HCT116 (cell line): ENCODE measurements at regions not wholly inside any gene's neighbourhood (a gene's known extent, or its start where the extent isn't known, plus 50 kb on each side); places are given as distances from the start of the nearest gene placed in this dataset.
"Not testable (repeated sequence)": the region's sequence is repeated elsewhere in the genome, so short reads cannot be mapped to it uniquely, and the experiment has no call there.

Experiments used
- ATAC-seq: fragments of 200-7000 bp; cut with Tn5 transposase; 2 replicates; pipeline ENCODE4 v1.9.1; 2020; ENCODE audit warnings: mild to moderate bottlenecking, moderate library complexity
- BruUV-seq: library from RNA; stranded (reverse); fragments of 400-500 nt; replicated peaks from 2 replicates; lab custom pipeline; 2021; lab: Mats Ljungman, UMichigan
- CTCF ChIA-PET: fragments of 300-600 bp; sonication (Branson Sonifier 250); formaldehyde crosslinking; loops from one replicate; lab custom pipeline; 2021; ENCODE audit warnings: antibody characterized with exemption; lab: Charles Lee
- POLR2A ChIA-PET: fragments of 300-600, 350-600 bp; sonication (Branson Sonifier 250); formaldehyde crosslinking; loops from one replicate; lab custom pipeline; 2021; ENCODE audit warnings: antibody characterized with exemption; lab: Charles Lee
- RAD21 ChIA-PET, 2 experiments: fragments of 300-600 bp; sonication (Branson Sonifier 250); formaldehyde crosslinking; loops; one replicate each; lab custom pipeline; 2023; ENCODE audit warnings: low total read pairs in 2 of 2; ENCODE audit not compliant: uncharacterized antibody in 2 of 2, unreplicated experiment in 2 of 2, low non-redundant PET in 1 of 2; lab: Charles Lee
- DNase-seq: peaks from one replicate; pipeline ENCODE4 v3.0.0-alpha.2; 2010; ENCODE audit warnings: low read depth, low spot score
- H2AFZ ChIP-seq: fragments of 200-600 bp; shearing (Covaris generic), sonication (generic); 2 replicates; pipeline ENCODE4 v1.6.1; 2017; ENCODE audit warnings: low read depth, mixed run types, mixed read lengths, antibody characterized with exemption, low read length; ENCODE audit not compliant: poor library complexity, severe bottlenecking
- H3K27ac ChIP-seq: 2 replicates; pipeline ENCODE4 v1.5.1; 2012; ENCODE audit warnings: low read depth, low read length
- H3K27me3 ChIP-seq: fragments of 200-600 bp; sonication (generic); 2 replicates; pipeline ENCODE4 v1.6.1; 2016; ENCODE audit warnings: mixed run types, low read length, mixed read lengths; ENCODE audit not compliant: insufficient read depth
- H3K36me3 ChIP-seq, 2 experiments: fragments of 200-500 bp in 1 of 2; fragments of 200-600 bp in 1 of 2; sonication (Bioruptor generic) in 1 of 2; sonication (generic) in 1 of 2; 2 replicates each; pipeline versions ENCODE4 v1.5.1 to v1.6.1; 2014 to 2016; ENCODE audit warnings: low read length in 2 of 2, inconsistent platforms in 1 of 2, mixed read lengths in 1 of 2, mixed run types in 1 of 2; ENCODE audit not compliant: insufficient read depth in 2 of 2, control insufficient read depth in 1 of 2
- H3K4me1 ChIP-seq, 2 experiments: fragments of 200-600 bp in 1 of 2; sonication (generic) in 1 of 2; 2 replicates each; pipeline versions ENCODE4 v1.5.1 to v1.6.1; 2012 to 2017; ENCODE audit warnings: low read length in 2 of 2, inconsistent platforms in 1 of 2, mild to moderate bottlenecking in 1 of 2, mixed read lengths in 1 of 2, mixed run types in 1 of 2, moderate library complexity in 1 of 2; ENCODE audit not compliant: insufficient read depth in 2 of 2, control insufficient read depth in 1 of 2
- H3K4me2 ChIP-seq: fragments of 200-600 bp; sonication (generic); 2 replicates; pipeline ENCODE4 v1.6.1; 2017; ENCODE audit warnings: mixed run types, low read length, mixed read lengths
- H3K4me3 ChIP-seq, 2 experiments: fragments of 200-600 bp in 1 of 2; sonication (generic) in 1 of 2; replicated peaks in 1 of 2; 2 replicates each; pipeline ENCODE4 v1.5.1; 2011 to 2016; ENCODE audit warnings: low read length in 2 of 2, control low read depth in 1 of 2, low read depth in 1 of 2, mild to moderate bottlenecking in 1 of 2, mixed read lengths in 1 of 2, mixed run types in 1 of 2
- H3K79me2 ChIP-seq: fragments of 200-600 bp; sonication (generic); 2 replicates; pipeline ENCODE4 v1.6.1; 2017; ENCODE audit warnings: mild to moderate bottlenecking, mixed run types, low read length, moderate library complexity, mixed read lengths; ENCODE audit not compliant: insufficient read depth
- H3K9ac ChIP-seq: fragments of 200-600 bp; sonication (generic); 2 replicates; pipeline ENCODE4 v1.6.1; 2016; ENCODE audit warnings: low read length, mixed read lengths
- H3K9me2 ChIP-seq: fragments of 200-600 bp; sonication (generic), shearing (Covaris generic); 2 replicates; pipeline ENCODE4 v1.6.1; 2017; ENCODE audit warnings: mixed run types, mild to moderate bottlenecking, moderate library complexity; ENCODE audit not compliant: insufficient read depth
- H3K9me3 ChIP-seq, 2 experiments: fragments of 200-500 bp in 1 of 2; fragments of 200-600 bp in 1 of 2; sonication (Bioruptor generic) in 1 of 2; sonication (generic) in 1 of 2; 2 replicates each; pipeline ENCODE4 v1.6.1; 2014 to 2017; ENCODE audit warnings: low read length in 2 of 2, mixed read lengths in 2 of 2, inconsistent platforms in 1 of 2, low read depth in 1 of 2, mild to moderate bottlenecking in 1 of 2, mixed run types in 1 of 2, moderate library complexity in 1 of 2; ENCODE audit not compliant: control insufficient read depth in 1 of 2, insufficient read depth in 1 of 2
- H4K20me1 ChIP-seq: fragments of 200-600 bp; sonication (generic), shearing (Covaris generic); 2 replicates; pipeline ENCODE4 v1.6.1; 2017; ENCODE audit warnings: mixed run types, mild to moderate bottlenecking, moderate library complexity; ENCODE audit not compliant: insufficient read depth
- CBX3 ChIP-seq: IDR thresholded peaks from 2 replicates; pipeline ENCODE4 v1.6.1; 2012; ENCODE audit warnings: low read depth
- EZH2phosphoT487 ChIP-seq: fragments of 200-600 bp; IDR thresholded peaks from 2 replicates; pipeline ENCODE4 v1.6.1; 2018; ENCODE audit warnings: antibody characterized with exemption, borderline replicate concordance
- RAD21 ChIP-seq: IDR thresholded peaks from 2 replicates; pipeline ENCODE4 v1.6.1; 2012; ENCODE audit warnings: low read depth, mild to moderate bottlenecking
- SP1 ChIP-seq: IDR thresholded peaks from 2 replicates; pipeline ENCODE4 v1.6.1; 2012; ENCODE audit warnings: low read depth
- intact Hi-C: fragments of 100-400 bp; cut with micrococcal nuclease; formaldehyde crosslinking; loops from 2 replicates; pipeline ENCODE4 v1.10.0; 2022
- TF ChIP-seq, protein P1 (sequence below), 3 experiments: fragments of 200-600 bp in 1 of 3; sonication (generic) in 1 of 3; IDR thresholded peaks in 2 of 3; conservative IDR thresholded peaks in 1 of 3; 2 replicates each; pipeline ENCODE4 v1.5.1; 2012 to 2017; ENCODE audit warnings: low read depth in 2 of 3, low read length in 2 of 3, antibody characterized with exemption in 1 of 3, borderline replicate concordance in 1 of 3, control low read depth in 1 of 3, mild to moderate bottlenecking in 1 of 3, mixed read lengths in 1 of 3, mixed run types in 1 of 3, moderate library complexity in 1 of 3; ENCODE audit not compliant: insufficient read depth in 1 of 3

GRCh38 chr20:22732751-22733150 lies 148.4 kb upstream of the FOXA2 start:
- no peak overlapping the region for H3K4me2 ChIP-seq
- H2AFZ ChIP-seq: no peak overlapping the region
- TF ChIP-seq EZH2phosphoT487 (no peak), SP1 (no peak), RAD21 (no peak), CBX3 (no peak)
- TF ChIP-seq, protein P1, sequence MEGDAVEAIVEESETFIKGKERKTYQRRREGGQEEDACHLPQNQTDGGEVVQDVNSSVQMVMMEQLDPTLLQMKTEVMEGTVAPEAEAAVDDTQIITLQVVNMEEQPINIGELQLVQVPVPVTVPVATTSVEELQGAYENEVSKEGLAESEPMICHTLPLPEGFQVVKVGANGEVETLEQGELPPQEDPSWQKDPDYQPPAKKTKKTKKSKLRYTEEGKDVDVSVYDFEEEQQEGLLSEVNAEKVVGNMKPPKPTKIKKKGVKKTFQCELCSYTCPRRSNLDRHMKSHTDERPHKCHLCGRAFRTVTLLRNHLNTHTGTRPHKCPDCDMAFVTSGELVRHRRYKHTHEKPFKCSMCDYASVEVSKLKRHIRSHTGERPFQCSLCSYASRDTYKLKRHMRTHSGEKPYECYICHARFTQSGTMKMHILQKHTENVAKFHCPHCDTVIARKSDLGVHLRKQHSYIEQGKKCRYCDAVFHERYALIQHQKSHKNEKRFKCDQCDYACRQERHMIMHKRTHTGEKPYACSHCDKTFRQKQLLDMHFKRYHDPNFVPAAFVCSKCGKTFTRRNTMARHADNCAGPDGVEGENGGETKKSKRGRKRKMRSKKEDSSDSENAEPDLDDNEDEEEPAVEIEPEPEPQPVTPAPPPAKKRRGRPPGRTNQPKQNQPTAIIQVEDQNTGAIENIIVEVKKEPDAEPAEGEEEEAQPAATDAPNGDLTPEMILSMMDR (IDR thresholded peaks at IDR 0.05 in 2 of 3, conservative IDR thresholded peaks at IDR 0.05 in 1 of 3; ENCODE audit: borderline replicate concordance in 1 of 3, insufficient read depth in 1 of 3, low read depth in 2 of 3, low read length in 2 of 3): 0 out of 6 replicates have a peak, but pooled peaks of 1 of the 3 experiments have one; percentile 3
- intact Hi-C loops: no loop called here
- no peaks in the 10 kb centered on the region for H3K9me3 ChIP-seq
- no TSS peak for BruUV-seq
- ATAC-seq (no peak), DNase-seq (no peak)
- H4K20me1 ChIP-seq: no peaks in the 10 kb centered on the region
- H3K9me2 ChIP-seq: no peaks in the 10 kb centered on the region
- no peak overlapping the region for H3K9ac ChIP-seq
- no peaks in the 10 kb centered on the region for H3K79me2 ChIP-seq
- no peak overlapping the region for H3K27ac ChIP-seq
- H3K4me1 ChIP-seq: peaks cover 0 to 12% of the 10 kb centered on the region in 2 experiments; a peak in 1 of 4 replicates
- H3K27me3 ChIP-seq: no peaks in the 10 kb centered on the region
- no peaks in the 10 kb centered on the region for H3K36me3 ChIP-seq
- POLR2A ChIA-PET: no interaction called here
- CTCF ChIA-PET: interaction anchor here (1.1 to 2.8 kb wide), 3 partner anchors 15 to 242 kb away, joined by 3 to 5 read pairs (median 3); no protein-coding TSS in a partner anchor
- RAD21 ChIA-PET: no interaction called here
- H3K4me3 ChIP-seq: no peak overlapping the region

DNA sequence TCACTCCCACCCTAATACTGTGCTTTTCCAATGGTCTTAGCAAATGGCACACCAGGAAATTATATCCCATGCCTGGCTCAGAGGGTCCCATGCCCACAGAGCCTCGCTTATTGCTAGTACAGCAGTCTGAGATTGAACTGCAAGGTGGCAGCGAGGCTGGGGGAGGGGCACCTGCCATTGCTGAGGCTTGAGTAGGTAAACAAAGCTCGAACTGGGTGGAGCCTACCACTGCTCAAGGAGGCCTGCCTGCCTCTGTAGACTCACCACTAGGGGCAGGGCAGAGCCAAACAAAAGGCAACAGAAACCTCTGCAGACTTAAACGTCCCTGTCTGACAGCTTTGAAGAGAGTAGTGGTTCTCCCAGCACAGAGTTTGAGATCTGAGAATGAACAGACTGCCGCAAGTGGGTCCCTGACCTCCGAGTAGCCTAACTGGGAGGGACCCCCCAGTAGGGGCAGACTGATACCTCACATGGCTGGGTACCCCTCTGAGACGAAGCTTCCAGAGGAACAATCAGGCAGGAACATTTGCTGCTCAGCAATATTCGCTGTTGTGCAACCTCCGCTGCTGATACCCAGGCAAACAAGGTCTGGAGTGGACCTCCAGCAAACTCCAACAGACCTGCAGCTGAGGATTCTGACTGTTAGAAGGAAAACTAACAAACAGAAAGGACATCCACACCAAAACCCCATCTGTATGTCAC lies 150.7 kb upstream of the FOXA2 start:
- H3K4me2 ChIP-seq, H2AFZ ChIP-seq, H3K36me3 ChIP-seq, H4K20me1 ChIP-seq, H3K9me2 ChIP-seq, H3K79me2 ChIP-seq, RAD21 ChIA-PET, H3K27ac ChIP-seq, POLR2A ChIA-PET, H3K9ac ChIP-seq, H3K4me3 ChIP-seq, H3K4me1 ChIP-seq, H3K9me3 ChIP-seq, H3K27me3 ChIP-seq, BruUV-seq: not testable (repeated sequence)
- ATAC-seq (peak; percentile 90), DNase-seq (peak; percentile 52)
- intact Hi-C loops: loop anchor here (1.0 kb wide), 1 partner anchor 466 kb away; no protein-coding TSS in a partner anchor
- TF ChIP-seq, protein P1 (IDR thresholded peaks at IDR 0.05 in 2 of 3, conservative IDR thresholded peaks at IDR 0.05 in 1 of 3; ENCODE audit: borderline replicate concordance in 1 of 3, insufficient read depth in 1 of 3, low read depth in 2 of 3, low read length in 2 of 3): peak; percentile 21 to 67 (median 51); a peak in 4 of 6 replicates
- peak; percentile 61 for TF ChIP-seq RAD21
- CTCF ChIA-PET: interaction anchor here (0.9 to 2.8 kb wide), 7 partner anchors 10 to 466 kb away, joined by 3 to 7 read pairs (median 4); no protein-coding TSS in a partner anchor
